ENCODE measurements at regions not wholly inside any gene's neighbourhood (a gene's known extent, or its start where the extent isn't known, plus 50 kb on each side); places are given as distances from the start of the nearest gene placed in this dataset.

GRCh38 chr20:12623870-12624269 lies 384.9 kb upstream of the SPTLC3 start:
- DNase-seq (ENCODE audit: extremely low read depth in 1 of 2, low read depth in 1 of 2): no peak

GRCh38 chr20:12627485-12627884 lies 381.3 kb upstream of the SPTLC3 start:
- no peak for DNase-seq (ENCODE audit: extremely low read depth in 1 of 2, low read depth in 1 of 2)

- no peak for DNase-seq (ENCODE audit: extremely low read depth in 1 of 2, low read depth in 1 of 2)
Observed at GRCh38 chr20:12638633-12639312, 370.0 kb upstream of the SPTLC3 start.

GRCh38 chr20:12640251-12640650 lies 368.5 kb upstream of the SPTLC3 start:
- no peak for DNase-seq (ENCODE audit: extremely low read depth in 1 of 2, low read depth in 1 of 2)

GRCh38 chr20:12641619-12642018 lies 367.2 kb upstream of the SPTLC3 start:
- DNase-seq (ENCODE audit: extremely low read depth in 1 of 2, low read depth in 1 of 2): no peak

GRCh38 chr20:12644461-12644860 lies 364.3 kb upstream of the SPTLC3 start:
- DNase-seq (ENCODE audit: extremely low read depth in 1 of 2, low read depth in 1 of 2): no peak

- no peak for DNase-seq (ENCODE audit: extremely low read depth in 1 of 2, low read depth in 1 of 2)
Observed at GRCh38 chr20:12649234-12649633, 359.5 kb upstream of the SPTLC3 start.

- DNase-seq (ENCODE audit: extremely low read depth in 1 of 2, low read depth in 1 of 2): no peak
Observed at GRCh38 chr20:12653642-12654041, 355.1 kb upstream of the SPTLC3 start.

GRCh38 chr20:12659942-12660341 lies 348.8 kb upstream of the SPTLC3 start:
- DNase-seq (ENCODE audit: extremely low read depth in 1 of 2, low read depth in 1 of 2): no peak

- no peak for DNase-seq (ENCODE audit: extremely low read depth in 1 of 2, low read depth in 1 of 2)
Observed at GRCh38 chr20:12660918-12661317, 347.9 kb upstream of the SPTLC3 start.

- no peak for DNase-seq (ENCODE audit: extremely low read depth in 1 of 2, low read depth in 1 of 2)
Observed at GRCh38 chr20:12670301-12670700, 338.5 kb upstream of the SPTLC3 start.

GRCh38 chr20:12673352-12673751 lies 335.4 kb upstream of the SPTLC3 start:
- DNase-seq (ENCODE audit: extremely low read depth in 1 of 2, low read depth in 1 of 2): no peak

- DNase-seq (ENCODE audit: extremely low read depth in 1 of 2, low read depth in 1 of 2): no peak
Observed at GRCh38 chr20:12677925-12678324, 330.8 kb upstream of the SPTLC3 start.

GRCh38 chr20:12679447-12679846 lies 329.3 kb upstream of the SPTLC3 start:
- no peak for DNase-seq (ENCODE audit: extremely low read depth in 1 of 2, low read depth in 1 of 2)

- no peak for DNase-seq (ENCODE audit: extremely low read depth in 1 of 2, low read depth in 1 of 2)
Observed at GRCh38 chr20:12682613-12683012, 326.2 kb upstream of the SPTLC3 start.

- no peak for DNase-seq (ENCODE audit: extremely low read depth in 1 of 2, low read depth in 1 of 2)
Observed at GRCh38 chr20:12687476-12687875, 321.3 kb upstream of the SPTLC3 start.

- DNase-seq (ENCODE audit: extremely low read depth in 1 of 2, low read depth in 1 of 2): no peak
Observed at GRCh38 chr20:12695937-12696336, 312.8 kb upstream of the SPTLC3 start.

GRCh38 chr20:12698817-12699216 lies 310.0 kb upstream of the SPTLC3 start:
- no peak for DNase-seq (ENCODE audit: extremely low read depth in 1 of 2, low read depth in 1 of 2)

- DNase-seq (ENCODE audit: extremely low read depth in 1 of 2, low read depth in 1 of 2): no peak
Observed at GRCh38 chr20:12699374-12700228, 309.2 kb upstream of the SPTLC3 start.

- no peak for DNase-seq (ENCODE audit: extremely low read depth in 1 of 2, low read depth in 1 of 2)
Observed at GRCh38 chr20:12700701-12701100, 308.1 kb upstream of the SPTLC3 start.

- DNase-seq (ENCODE audit: extremely low read depth in 1 of 2, low read depth in 1 of 2): no peak
Observed at GRCh38 chr20:12702312-12702711, 306.5 kb upstream of the SPTLC3 start.

GRCh38 chr20:12715371-12715770 lies 293.4 kb upstream of the SPTLC3 start:
- DNase-seq (ENCODE audit: extremely low read depth in 1 of 2, low read depth in 1 of 2): no peak
